ENCODE measurements at regions not wholly inside any gene's neighbourhood (a gene's known extent, or its start where the extent isn't known, plus 50 kb on each side); places are given as distances from the start of the nearest gene placed in this dataset.
A peak's percentile ranks its signal among the peaks of the same experiment; 100 is the strongest.

GRCh38 chr3:117011687-117012250 is 302.2 kb downstream of the TUSC7 start:
- no peak for DNase-seq

GRCh38 chr3:117016378-117016777 is 306.8 kb downstream of the TUSC7 start:
- DNase-seq, result no peak

- no peak for DNase-seq
Observed at GRCh38 chr3:117017135-117017894, 307.7 kb downstream of the TUSC7 start.

GRCh38 chr3:117018655-117019054 is 309.1 kb downstream of the TUSC7 start:
- DNase-seq, result no peak

GRCh38 chr3:117019082-117019713 is 309.6 kb downstream of the TUSC7 start:
- DNase-seq, result peak; percentile 76 to 82 (median 76)

GRCh38 chr3:117026401-117026800 is 316.8 kb downstream of the TUSC7 start:
- no peak for DNase-seq

GRCh38 chr3:117035745-117036144 is 326.2 kb downstream of the TUSC7 start:
- peak; percentile 24 to 45 (median 28) for DNase-seq

- peak; percentile 84 to 95 (median 93) for DNase-seq
Observed at GRCh38 chr3:117036259-117036799, 326.8 kb downstream of the TUSC7 start.

GRCh38 chr3:117045143-117045542 is 335.6 kb downstream of the TUSC7 start:
- peak in 1 of 3 donors; percentile 17 for DNase-seq

- DNase-seq, result peak in 2 of 3 donors; percentile 21 to 26
Observed at GRCh38 chr3:117047951-117048705, 338.5 kb downstream of the TUSC7 start.

GRCh38 chr3:117052395-117052794 is 342.8 kb downstream of the TUSC7 start:
- peak in 1 of 3 donors; percentile 28 for DNase-seq

GRCh38 chr3:117054556-117054955 is 345.0 kb downstream of the TUSC7 start:
- peak in 2 of 3 donors; percentile 19 to 43 for DNase-seq

- peak in 1 of 3 donors; percentile 27 for DNase-seq
Observed at GRCh38 chr3:117056946-117057345, 347.4 kb downstream of the TUSC7 start.

GRCh38 chr3:117059067-117059955 is 349.7 kb downstream of the TUSC7 start:
- DNase-seq, result peak; percentile 42 to 73 (median 59)

GRCh38 chr3:117059956-117060270 is 350.3 kb downstream of the TUSC7 start:
- DNase-seq, result no peak

GRCh38 chr3:117063930-117064329 is 354.4 kb downstream of the TUSC7 start:
- peak; percentile 19 to 72 (median 56) for DNase-seq

GRCh38 chr3:117068301-117068700 is 358.7 kb downstream of the TUSC7 start:
- DNase-seq, result no peak

- DNase-seq, result peak; percentile 34 to 72 (median 57)
Observed at GRCh38 chr3:117074826-117075225, 365.2 kb downstream of the TUSC7 start.

GRCh38 chr3:117079997-117080396 is 370.4 kb downstream of the TUSC7 start:
- DNase-seq, result no peak

- no peak for DNase-seq
Observed at GRCh38 chr3:117080872-117081271, 371.3 kb downstream of the TUSC7 start.

GRCh38 chr3:117084277-117084676 is 374.7 kb downstream of the TUSC7 start:
- peak; percentile 32 to 65 (median 64) for DNase-seq

- DNase-seq, result no peak
Observed at GRCh38 chr3:117084739-117085270, 375.2 kb downstream of the TUSC7 start.
